HG02798 (cell line): ENCODE measurements at regions not wholly inside any gene's neighbourhood (a gene's known extent, or its start where the extent isn't known, plus 50 kb on each side); places are given as distances from the start of the nearest gene placed in this dataset.

Experiments used
- ATAC-seq: cut with Tn5 transposase; IDR thresholded peaks from one replicate; pipeline ENCODE4 v1.9.1; 2021; ENCODE audit warnings: mild to moderate bottlenecking; ENCODE audit not compliant: unreplicated experiment, poor library complexity

GRCh38 chr4:67054896-67055295 is 490.4 kb downstream of the CENPC start:
- no peak for ATAC-seq

DNA sequence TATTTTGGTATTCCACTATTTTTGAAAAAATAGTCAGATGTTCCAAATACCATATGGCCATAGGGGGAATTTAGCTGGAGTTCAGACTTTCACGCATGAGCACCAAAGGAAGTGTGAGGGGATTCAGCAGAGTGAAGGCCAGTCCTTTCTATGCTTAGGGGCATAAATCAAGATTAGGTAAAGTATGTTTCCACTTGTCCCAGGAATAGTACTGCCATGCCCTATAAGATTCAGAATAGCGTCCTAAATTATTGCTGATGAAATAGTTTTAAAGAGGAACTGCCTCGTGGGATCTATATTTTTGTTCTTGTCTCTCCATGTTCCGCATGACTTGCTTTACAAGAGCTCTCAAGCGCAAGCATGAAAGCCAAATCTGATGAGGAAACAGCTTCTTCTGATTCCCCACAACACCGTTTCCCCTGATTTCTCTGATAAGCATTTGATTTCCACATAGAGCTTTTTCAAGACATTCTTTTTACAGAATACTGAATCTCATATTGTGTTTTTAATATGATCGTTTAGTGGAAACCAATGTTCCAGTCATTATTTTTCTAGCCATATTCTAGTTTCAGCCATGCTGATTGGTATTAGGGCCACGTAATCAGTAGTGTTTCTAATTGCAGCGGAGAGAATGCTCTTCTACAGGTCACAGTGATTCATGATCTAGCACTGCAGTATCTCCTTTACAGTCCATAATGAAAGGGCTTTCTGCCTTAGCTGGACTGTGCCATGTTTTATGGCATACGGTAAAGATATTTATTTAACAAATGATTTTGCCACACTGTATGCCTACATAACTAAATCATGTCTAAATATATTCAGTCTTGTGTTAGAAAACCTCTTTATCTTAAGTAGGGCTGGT is 492.3 kb downstream of the CENPC start:
- no peak for ATAC-seq

- ATAC-seq: no peak
These were observed 494.1 kb downstream of the CENPC start for GRCh38 chr4:67051000-67051789.

GRCh38 chr4:67049446-67049845 is 495.9 kb downstream of the CENPC start:
- ATAC-seq: no peak

GRCh38 chr4:67048530-67048929 is 496.8 kb downstream of the CENPC start:
- ATAC-seq: no peak

- no peak for ATAC-seq
These were observed 505.0 kb downstream of the CENPC start for GRCh38 chr4:67040315-67040714.

- ATAC-seq: no peak
These were observed 507.1 kb downstream of the CENPC start for GRCh38 chr4:67038228-67038566.

DNA sequence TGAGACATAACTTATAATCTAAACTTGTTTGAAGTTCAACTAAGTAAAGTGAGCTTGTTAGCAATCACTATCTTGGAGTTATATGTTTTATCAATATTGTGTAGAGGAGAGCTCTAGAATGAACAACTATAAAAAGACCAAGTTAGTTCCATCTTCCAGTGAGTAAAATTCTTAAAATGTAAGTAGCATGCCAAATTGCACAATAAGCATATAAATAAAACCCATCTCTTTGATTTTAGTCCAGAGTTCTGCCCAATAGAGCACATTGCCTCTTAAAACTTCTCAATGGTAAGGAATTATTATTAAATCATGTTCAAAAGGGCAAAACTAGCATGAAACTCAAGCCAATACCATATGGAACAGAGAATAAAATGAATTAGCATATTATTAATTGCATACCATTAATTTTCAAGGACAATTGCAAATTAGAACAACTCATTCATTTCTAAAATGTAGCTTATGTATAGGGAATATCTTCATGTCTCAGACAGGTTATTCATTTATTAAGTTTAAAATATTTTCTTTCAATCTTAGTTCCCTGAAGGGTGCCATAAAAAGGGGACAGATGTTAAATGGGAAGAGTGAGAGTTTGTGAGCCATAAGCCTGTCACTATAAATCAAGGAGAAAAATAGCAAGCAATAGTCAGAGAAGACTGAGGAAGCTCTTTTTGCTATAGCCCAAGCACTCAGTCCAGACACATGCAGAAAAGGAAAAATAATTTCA is 507.6 kb downstream of the CENPC start:
- ATAC-seq: no peak

GRCh38 chr4:67036791-67037190 is 508.5 kb downstream of the CENPC start:
- ATAC-seq: no peak

DNA sequence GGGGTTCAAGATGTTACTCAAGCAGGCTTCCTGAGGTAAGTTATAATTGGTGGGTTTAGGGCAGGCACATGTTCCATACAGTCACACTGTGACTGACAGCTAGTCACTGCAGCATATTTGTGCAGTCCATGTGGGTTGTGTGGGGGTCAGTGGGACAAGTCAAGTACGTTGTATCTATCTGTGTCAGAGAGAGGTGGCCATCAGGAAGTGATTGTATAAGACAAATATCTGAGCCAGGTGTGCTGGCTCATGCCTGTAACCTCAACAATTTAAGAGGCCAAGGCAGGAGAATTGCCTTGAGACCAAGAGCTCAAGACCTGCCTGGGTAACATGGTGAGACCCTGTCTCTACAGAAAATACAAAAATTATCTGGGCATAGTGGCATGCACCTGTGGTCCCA is 509.3 kb downstream of the CENPC start:
- no peak for ATAC-seq

DNA sequence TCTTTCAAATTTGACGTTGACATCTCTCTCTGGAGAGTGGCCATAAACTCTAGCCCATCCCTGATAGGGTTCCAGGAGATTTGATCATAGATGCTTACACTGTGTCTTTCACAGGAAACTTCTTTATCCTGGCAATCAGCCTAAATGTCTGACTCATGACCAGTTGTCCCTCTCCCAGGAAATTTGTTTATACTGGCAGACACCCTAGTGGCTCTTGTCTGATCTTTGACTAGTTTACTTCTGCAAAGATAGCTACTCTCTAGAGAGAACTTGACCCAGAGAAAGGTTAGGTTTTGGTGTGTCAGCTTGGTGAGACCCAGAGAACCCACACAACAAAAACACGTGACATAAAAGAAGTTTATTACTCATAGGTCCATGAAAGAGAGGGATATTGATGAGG is 509.8 kb downstream of the CENPC start:
- no peak for ATAC-seq

DNA sequence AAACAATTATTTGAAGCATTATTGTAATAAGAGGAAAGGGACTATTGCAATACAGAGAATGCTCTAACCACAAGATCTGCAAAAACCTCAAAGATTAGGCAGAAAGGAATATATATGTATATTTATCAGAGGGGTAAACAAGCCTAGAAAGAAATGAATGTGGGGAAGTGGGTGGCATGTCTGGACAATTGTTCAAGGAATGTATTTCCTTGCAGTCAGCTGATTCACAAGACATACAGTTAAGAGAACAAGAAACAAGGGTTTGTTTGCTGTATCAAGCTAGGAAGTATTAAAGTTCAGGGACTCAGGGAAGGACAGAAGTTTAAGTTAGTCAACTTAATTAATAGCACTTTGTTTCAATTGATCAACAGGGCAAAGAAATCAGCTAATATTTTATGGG is 514.7 kb downstream of the CENPC start:
- no peak for ATAC-seq

DNA sequence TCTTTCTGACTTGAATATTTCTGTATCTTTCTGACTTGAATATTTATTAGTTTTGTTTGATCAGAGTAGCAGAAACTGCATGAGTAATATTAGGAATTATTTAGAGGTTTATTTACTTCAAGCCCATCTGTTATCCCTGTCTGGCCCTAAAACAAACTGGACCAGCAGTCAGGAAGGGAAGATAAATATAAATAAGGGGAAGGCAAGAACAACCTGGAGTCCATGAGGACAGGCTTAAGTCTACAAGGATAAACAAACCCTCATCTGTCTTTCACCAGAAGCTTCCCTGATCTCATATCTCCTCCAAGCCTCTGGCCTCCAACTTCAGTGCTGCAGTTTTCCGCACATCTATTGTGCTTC is 524.9 kb downstream of the CENPC start:
- no peak for ATAC-seq

DNA sequence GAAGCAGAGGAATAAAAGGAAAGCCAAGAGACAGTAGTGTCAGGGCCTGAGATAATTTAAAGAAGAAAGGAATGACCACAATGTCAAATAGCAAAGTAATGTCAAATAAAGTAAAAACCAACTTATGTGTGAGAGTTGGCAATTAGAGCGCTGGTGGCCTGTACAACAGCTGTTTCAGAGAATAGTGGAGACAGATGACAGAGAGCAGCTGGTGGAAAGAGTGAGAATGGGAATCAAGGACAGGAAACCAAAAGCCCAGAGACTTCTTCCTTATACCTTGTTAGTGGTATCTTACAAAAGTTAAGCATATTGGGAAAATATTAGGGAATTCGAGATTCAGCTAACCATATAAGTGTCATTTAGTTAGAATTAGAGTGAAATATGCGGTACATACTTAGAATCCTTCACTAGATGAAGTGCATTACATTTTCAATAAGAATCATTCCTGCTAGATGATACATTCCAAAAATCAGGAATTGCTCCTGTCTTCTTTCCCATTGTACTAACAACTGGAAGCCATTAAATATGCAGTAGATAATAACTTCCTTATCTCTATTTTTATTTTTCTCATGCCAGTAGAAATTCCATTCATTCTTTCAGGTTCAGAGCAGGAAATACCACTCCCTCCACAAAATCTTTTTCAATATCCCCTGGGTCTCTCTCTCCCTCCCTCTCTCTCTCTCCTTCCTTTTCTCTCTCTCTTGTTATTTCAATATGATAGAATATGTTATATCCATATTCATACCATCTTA is 525.4 kb downstream of the CENPC start:
- no peak for ATAC-seq

DNA sequence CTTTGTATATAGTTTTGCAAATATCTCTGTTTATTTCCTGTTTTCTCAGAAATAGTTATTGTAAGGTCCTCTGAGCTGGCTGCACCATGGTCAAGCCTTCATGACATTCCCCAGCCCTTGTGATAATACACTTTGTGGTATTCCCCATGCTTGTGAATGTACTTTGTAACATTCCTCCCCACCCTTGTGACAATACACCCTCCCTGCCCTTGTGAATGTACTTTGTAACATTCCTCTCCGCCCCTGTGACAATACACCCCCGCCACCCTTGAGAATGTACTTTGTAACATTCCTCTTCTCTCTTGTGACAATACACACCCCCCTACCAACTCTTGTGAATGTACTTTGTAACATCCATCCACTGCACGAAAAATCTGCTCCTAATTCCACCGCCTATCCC is 530.7 kb downstream of the CENPC start:
- ATAC-seq: no peak

DNA sequence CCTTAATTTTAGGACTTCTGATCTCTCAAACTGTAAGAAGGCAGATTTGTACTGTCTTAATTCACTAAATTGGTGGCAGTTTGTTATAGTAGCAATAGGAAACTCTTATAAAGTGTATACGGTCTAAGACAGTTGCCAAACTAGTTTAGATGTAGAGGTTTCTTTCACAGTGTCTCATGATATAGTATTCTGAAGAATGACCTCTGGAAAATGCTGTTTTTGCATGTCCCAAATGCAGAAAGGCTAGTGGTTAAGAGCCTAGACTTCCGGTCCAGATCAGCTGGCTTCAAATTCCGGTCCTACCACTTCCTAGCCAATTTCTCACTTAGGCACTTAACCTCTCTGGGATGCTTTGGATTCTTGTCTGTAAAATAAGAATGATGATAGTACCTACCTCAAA is 538.5 kb downstream of the CENPC start:
- no peak for ATAC-seq

- no peak for ATAC-seq
These were observed 553.8 kb downstream of the CENPC start for GRCh38 chr4:66991521-66991920.

GRCh38 chr4:66974665-66975064 is 570.6 kb downstream of the CENPC start:
- no peak for ATAC-seq

GRCh38 chr4:66972087-66972486 is 573.2 kb downstream of the CENPC start:
- no peak for ATAC-seq

- ATAC-seq: no peak
These were observed 580.8 kb downstream of the CENPC start for GRCh38 chr4:66964467-66964866.
